Liver (tissue), 8 donors: ENCODE measurements at regions not wholly inside any gene's neighbourhood (a gene's known extent, or its start where the extent isn't known, plus 50 kb on each side); places are given as distances from the start of the nearest gene placed in this dataset.

Experiments used
- DNase-seq: peaks from one replicate; pipeline ENCODE4 v3.0.0-alpha.2; 2017; ENCODE audit warnings: low spot score
- H3K27ac ChIP-seq, 2 donors: one replicate each; pipeline ENCODE4 v1.7.0; 2013; ENCODE audit warnings: inconsistent platforms in 2 of 2, low read length in 2 of 2, control low read depth in 1 of 2, low read depth in 1 of 2, mild to moderate bottlenecking in 1 of 2
- H3K27me3 ChIP-seq, 4 donors: one replicate each; pipeline versions ENCODE4 v1.6.1 to v1.7.0; 2013; ENCODE audit warnings: low read length in 3 of 4, inconsistent platforms in 1 of 4, mild to moderate bottlenecking in 1 of 4, moderate library complexity in 1 of 4; ENCODE audit not compliant: control insufficient read depth in 4 of 4, insufficient read depth in 4 of 4
- H3K36me3 ChIP-seq, 4 donors: one replicate each; pipeline versions ENCODE4 v1.6.1 to v1.7.0; 2013; ENCODE audit warnings: low read length in 3 of 4, mild to moderate bottlenecking in 3 of 4, low read depth in 1 of 4, moderate library complexity in 1 of 4; ENCODE audit not compliant: control insufficient read depth in 4 of 4, insufficient read depth in 3 of 4
- H3K4me1 ChIP-seq, 4 donors: one replicate each; pipeline versions ENCODE4 v1.6.1 to v1.7.0; 2013; ENCODE audit warnings: low read length in 3 of 4, mild to moderate bottlenecking in 3 of 4, moderate library complexity in 1 of 4; ENCODE audit not compliant: control insufficient read depth in 4 of 4, insufficient read depth in 4 of 4
- H3K4me3 ChIP-seq, 3 donors: one replicate each; pipeline versions ENCODE4 v1.6.1 to v1.7.0; 2013; ENCODE audit warnings: low read length in 3 of 3, control low read depth in 1 of 3, low read depth in 1 of 3, mild to moderate bottlenecking in 1 of 3
- H3K9ac ChIP-seq, 2 donors: one replicate each; pipeline ENCODE4 v1.7.0; 2013; ENCODE audit warnings: low read length in 2 of 2, mild to moderate bottlenecking in 2 of 2, moderate library complexity in 2 of 2, control low read depth in 1 of 2, low read depth in 1 of 2
- H3K9me3 ChIP-seq, 4 donors: one replicate each; pipeline versions ENCODE4 v1.6.1 to v1.7.0; 2013; ENCODE audit warnings: low read length in 3 of 4; ENCODE audit not compliant: control insufficient read depth in 4 of 4
- EGR1 ChIP-seq, 2 donors: IDR thresholded peaks; 2 replicates each; pipeline ENCODE4 v1.6.1; 2016 to 2018; ENCODE audit warnings: antibody characterized with exemption in 2 of 2, low read depth in 2 of 2
- FOXA1 ChIP-seq: IDR thresholded peaks from 2 replicates; pipeline ENCODE4 v1.6.1; 2016; ENCODE audit warnings: antibody characterized with exemption
- GABPA ChIP-seq, 2 donors: IDR thresholded peaks in 1 of 2; conservative IDR thresholded peaks in 1 of 2; 2 replicates each; pipeline ENCODE4 v1.6.1; 2016; ENCODE audit warnings: antibody characterized with exemption in 2 of 2, mild to moderate bottlenecking in 1 of 2, moderate library complexity in 1 of 2
- HNF4A ChIP-seq, 2 donors: conservative IDR thresholded peaks; 2 replicates each; pipeline ENCODE4 v1.6.1; 2016; ENCODE audit warnings: antibody characterized with exemption in 2 of 2, mild to moderate bottlenecking in 2 of 2
- HNF4G ChIP-seq: IDR thresholded peaks from 2 replicates; pipeline ENCODE4 v1.6.1; 2016; ENCODE audit warnings: antibody characterized with exemption
- MAX ChIP-seq: IDR thresholded peaks from 2 replicates; pipeline ENCODE4 v1.6.1; 2016; ENCODE audit warnings: antibody characterized with exemption
- NR2F2 ChIP-seq: IDR thresholded peaks from 2 replicates; pipeline ENCODE4 v1.6.1; 2016; ENCODE audit warnings: antibody characterized with exemption
- RAD21 ChIP-seq, 2 donors: IDR thresholded peaks; 2 replicates each; pipeline ENCODE4 v1.6.1; 2016; ENCODE audit warnings: antibody characterized with exemption in 2 of 2, mild to moderate bottlenecking in 2 of 2
- RXRA ChIP-seq, 2 donors: IDR thresholded peaks; 2 replicates each; pipeline ENCODE4 v1.6.1; 2017 to 2018; ENCODE audit warnings: antibody characterized with exemption in 2 of 2, mild to moderate bottlenecking in 1 of 2
- TAF1 ChIP-seq: conservative IDR thresholded peaks from 2 replicates; pipeline ENCODE4 v1.6.1; 2016; ENCODE audit warnings: antibody characterized with exemption, mild to moderate bottlenecking
- ZBTB33 ChIP-seq: IDR thresholded peaks from 2 replicates; pipeline ENCODE4 v1.6.1; 2016; ENCODE audit warnings: antibody characterized with exemption
- WGBS: extraction: QIAGEN DNeasy Blood & Tissue Kit; methylation state at CpG from one replicate; pipeline ENCODE4 v1.1.7; 2013; 5-methylcytosine and 5-hydroxymethylcytosine counted together
- TF ChIP-seq, protein P1 (sequence below): IDR thresholded peaks from 2 replicates; pipeline ENCODE4 v1.6.1; 2016; ENCODE audit warnings: antibody characterized with exemption, mild to moderate bottlenecking
- TF ChIP-seq, protein P2 (sequence below): IDR thresholded peaks from 2 replicates; pipeline ENCODE4 v1.6.1; 2016; ENCODE audit warnings: antibody characterized with exemption
- TF ChIP-seq, protein P3 (sequence below): fragments of 150-350 bp; IDR thresholded peaks from 2 replicates; pipeline ENCODE4 v1.5.1; 2017; ENCODE audit warnings: improper control_type of control experiment, low read depth, low read length; ENCODE audit not compliant: missing input control
- donor health status: healthy.
- donor health status: healthy.
- donor health status: healthy.
- donor health status: healthy.
- donor health status: healthy.

DNA sequence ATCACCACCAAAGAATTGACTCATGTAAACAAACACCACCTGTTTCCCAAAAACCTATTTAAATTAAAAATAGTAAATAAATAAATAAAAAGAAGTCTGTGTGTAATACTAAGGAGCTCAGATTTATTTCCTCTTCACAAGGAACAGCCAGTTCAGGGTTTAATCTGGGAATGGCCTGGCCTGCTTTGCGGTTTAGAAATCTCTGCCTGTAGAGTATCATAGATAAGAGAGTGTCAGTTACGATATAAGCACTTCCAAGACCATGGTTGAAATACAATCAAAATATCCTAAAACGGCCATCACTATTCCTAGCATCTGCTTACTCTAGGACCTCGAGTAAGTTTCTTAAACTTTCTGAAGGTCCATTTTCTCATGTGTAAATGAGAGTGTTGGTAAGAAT, 274.4 kb downstream of the PLPP3 start:
- TF ChIP-seq FOXA1: no peak
- TF ChIP-seq NR2F2: peak; percentile 63
- TF ChIP-seq, protein P1, sequence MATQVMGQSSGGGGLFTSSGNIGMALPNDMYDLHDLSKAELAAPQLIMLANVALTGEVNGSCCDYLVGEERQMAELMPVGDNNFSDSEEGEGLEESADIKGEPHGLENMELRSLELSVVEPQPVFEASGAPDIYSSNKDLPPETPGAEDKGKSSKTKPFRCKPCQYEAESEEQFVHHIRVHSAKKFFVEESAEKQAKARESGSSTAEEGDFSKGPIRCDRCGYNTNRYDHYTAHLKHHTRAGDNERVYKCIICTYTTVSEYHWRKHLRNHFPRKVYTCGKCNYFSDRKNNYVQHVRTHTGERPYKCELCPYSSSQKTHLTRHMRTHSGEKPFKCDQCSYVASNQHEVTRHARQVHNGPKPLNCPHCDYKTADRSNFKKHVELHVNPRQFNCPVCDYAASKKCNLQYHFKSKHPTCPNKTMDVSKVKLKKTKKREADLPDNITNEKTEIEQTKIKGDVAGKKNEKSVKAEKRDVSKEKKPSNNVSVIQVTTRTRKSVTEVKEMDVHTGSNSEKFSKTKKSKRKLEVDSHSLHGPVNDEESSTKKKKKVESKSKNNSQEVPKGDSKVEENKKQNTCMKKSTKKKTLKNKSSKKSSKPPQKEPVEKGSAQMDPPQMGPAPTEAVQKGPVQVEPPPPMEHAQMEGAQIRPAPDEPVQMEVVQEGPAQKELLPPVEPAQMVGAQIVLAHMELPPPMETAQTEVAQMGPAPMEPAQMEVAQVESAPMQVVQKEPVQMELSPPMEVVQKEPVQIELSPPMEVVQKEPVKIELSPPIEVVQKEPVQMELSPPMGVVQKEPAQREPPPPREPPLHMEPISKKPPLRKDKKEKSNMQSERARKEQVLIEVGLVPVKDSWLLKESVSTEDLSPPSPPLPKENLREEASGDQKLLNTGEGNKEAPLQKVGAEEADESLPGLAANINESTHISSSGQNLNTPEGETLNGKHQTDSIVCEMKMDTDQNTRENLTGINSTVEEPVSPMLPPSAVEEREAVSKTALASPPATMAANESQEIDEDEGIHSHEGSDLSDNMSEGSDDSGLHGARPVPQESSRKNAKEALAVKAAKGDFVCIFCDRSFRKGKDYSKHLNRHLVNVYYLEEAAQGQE: no peak
- TF ChIP-seq RXRA (IDR thresholded peaks at IDR 0.05): no peak
- Histone ChIP-seq H3K36me3 (no peaks in the 10 kb centered on the region), H3K4me3 (no peak overlapping the region), H3K27me3 (no peaks in the 10 kb centered on the region), H3K9ac (no peak overlapping the region), H3K4me1 (no peaks in the 10 kb centered on the region), H3K9me3 (peaks cover 0 to 2% (median 0%) of the 10 kb centered on the region in 4 donors), H3K27ac (no peak overlapping the region)
- 84% methylated on average over 4 of the region's 4 CpGs for WGBS
- no peak for DNase-seq

GRCh38 chr1:56303805-56304204, 275.6 kb downstream of the PLPP3 start:
- WGBS: 99% methylated on average over 1 of the region's 1 CpG
- Histone ChIP-seq H3K27ac (no peak overlapping the region), H3K4me1 (no peaks in the 10 kb centered on the region), H3K27me3 (no peaks in the 10 kb centered on the region), H3K4me3 (no peak overlapping the region), H3K9ac (no peak overlapping the region), H3K9me3 (peaks cover 0 to 2% (median 0%) of the 10 kb centered on the region in 4 donors), H3K36me3 (no peaks in the 10 kb centered on the region)
- TF ChIP-seq RXRA (IDR thresholded peaks at IDR 0.05) (no peak), ZBTB33 (no peak), HNF4A (conservative IDR thresholded peaks at IDR 0.05) (no peak), RAD21 (IDR thresholded peaks at IDR 0.05) (no peak), GABPA (IDR thresholded peaks at IDR 0.05 in 1 of 2, conservative IDR thresholded peaks at IDR 0.05 in 1 of 2) (no peak), EGR1 (IDR thresholded peaks at IDR 0.05; ENCODE audit: low read depth in 2 of 2) (no peak), HNF4G (no peak), MAX (no peak), NR2F2 (no peak), TAF1 (no peak)
- TF ChIP-seq, protein P2, sequence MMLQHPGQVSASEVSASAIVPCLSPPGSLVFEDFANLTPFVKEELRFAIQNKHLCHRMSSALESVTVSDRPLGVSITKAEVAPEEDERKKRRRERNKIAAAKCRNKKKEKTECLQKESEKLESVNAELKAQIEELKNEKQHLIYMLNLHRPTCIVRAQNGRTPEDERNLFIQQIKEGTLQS: no peak
- TF ChIP-seq, protein P3, sequence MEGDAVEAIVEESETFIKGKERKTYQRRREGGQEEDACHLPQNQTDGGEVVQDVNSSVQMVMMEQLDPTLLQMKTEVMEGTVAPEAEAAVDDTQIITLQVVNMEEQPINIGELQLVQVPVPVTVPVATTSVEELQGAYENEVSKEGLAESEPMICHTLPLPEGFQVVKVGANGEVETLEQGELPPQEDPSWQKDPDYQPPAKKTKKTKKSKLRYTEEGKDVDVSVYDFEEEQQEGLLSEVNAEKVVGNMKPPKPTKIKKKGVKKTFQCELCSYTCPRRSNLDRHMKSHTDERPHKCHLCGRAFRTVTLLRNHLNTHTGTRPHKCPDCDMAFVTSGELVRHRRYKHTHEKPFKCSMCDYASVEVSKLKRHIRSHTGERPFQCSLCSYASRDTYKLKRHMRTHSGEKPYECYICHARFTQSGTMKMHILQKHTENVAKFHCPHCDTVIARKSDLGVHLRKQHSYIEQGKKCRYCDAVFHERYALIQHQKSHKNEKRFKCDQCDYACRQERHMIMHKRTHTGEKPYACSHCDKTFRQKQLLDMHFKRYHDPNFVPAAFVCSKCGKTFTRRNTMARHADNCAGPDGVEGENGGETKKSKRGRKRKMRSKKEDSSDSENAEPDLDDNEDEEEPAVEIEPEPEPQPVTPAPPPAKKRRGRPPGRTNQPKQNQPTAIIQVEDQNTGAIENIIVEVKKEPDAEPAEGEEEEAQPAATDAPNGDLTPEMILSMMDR: no peak
- DNase-seq: no peak
